Activated effector memory CD4-positive, alpha-beta T cell treated with Interleukin-2 at 50 U/mL for 16 hours (primary cell): ENCODE measurements at regions not wholly inside any gene's neighbourhood (a gene's known extent, or its start where the extent isn't known, plus 50 kb on each side); places are given as distances from the start of the nearest gene placed in this dataset.
"Not testable (repeated sequence)": the region's sequence is repeated elsewhere in the genome, so short reads cannot be mapped to it uniquely, and the experiment has no call there.

Experiments
- DNase-seq: peaks from one replicate; pipeline ENCODE4 v3.0.0-alpha.2; 2020

GRCh38 chr2:43010438-43011157, 215.8 kb downstream of the ZFP36L2 start:
- no peak for DNase-seq

GRCh38 chr2:43009448-43009847, 217.0 kb downstream of the ZFP36L2 start:
- DNase-seq, result no peak

- DNase-seq, result no peak
Measured at GRCh38 chr2:43008388-43008787, 216.0 kb upstream of the HAAO start.

GRCh38 chr2:43007901-43008300, 215.5 kb upstream of the HAAO start:
- no peak for DNase-seq

- DNase-seq, result no peak
Measured at GRCh38 chr2:43006834-43007543, 214.6 kb upstream of the HAAO start.

GRCh38 chr2:43005975-43006833, 213.8 kb upstream of the HAAO start:
- DNase-seq, result no peak

GRCh38 chr2:43005245-43005974, 213.0 kb upstream of the HAAO start:
- no peak for DNase-seq

GRCh38 chr2:43004879-43005244, 212.5 kb upstream of the HAAO start:
- DNase-seq, result no peak

GRCh38 chr2:43004126-43004865, 211.9 kb upstream of the HAAO start:
- not testable (repeated sequence) for DNase-seq

GRCh38 chr2:43003702-43004101, 211.3 kb upstream of the HAAO start:
- DNase-seq, result no peak

GRCh38 chr2:43001787-43002468, 209.5 kb upstream of the HAAO start:
- DNase-seq, result no peak

GRCh38 chr2:43001055-43001378, 208.6 kb upstream of the HAAO start:
- no peak for DNase-seq

- DNase-seq, result no peak
Measured at GRCh38 chr2:43000242-43001054, 208.1 kb upstream of the HAAO start.

GRCh38 chr2:42999856-43000241, 207.5 kb upstream of the HAAO start:
- DNase-seq, result no peak

- no peak for DNase-seq
Measured at GRCh38 chr2:42999391-42999841, 207.0 kb upstream of the HAAO start.

- no peak for DNase-seq
Measured at GRCh38 chr2:42998721-42999120, 206.3 kb upstream of the HAAO start.

- no peak for DNase-seq
Measured at GRCh38 chr2:42996528-42996927, 204.1 kb upstream of the HAAO start.

GRCh38 chr2:42995752-42996422, 203.5 kb upstream of the HAAO start:
- no peak for DNase-seq

- not testable (repeated sequence) for DNase-seq
Measured at GRCh38 chr2:42989283-42990081, 197.1 kb upstream of the HAAO start.
